ENCODE measurements at regions not wholly inside any gene's neighbourhood (a gene's known extent, or its start where the extent isn't known, plus 50 kb on each side); places are given as distances from the start of the nearest gene placed in this dataset.

- TF ChIP-seq EZH2 (IDR thresholded peaks at IDR 0.05; ENCODE audit: borderline replicate concordance): no peak
- TF ChIP-seq CTCF (IDR thresholded peaks at IDR 0.05; ENCODE audit: poor library complexity): no peak
Observed at GRCh38 chr12:73262788-73263381, 990.7 kb downstream of the TRHDE start.

All from hepatocyte (in vitro differentiated cells).